SK-N-SH (cell line): ENCODE measurements at regions not wholly inside any gene's neighbourhood (a gene's known extent, or its start where the extent isn't known, plus 50 kb on each side); places are given as distances from the start of the nearest gene placed in this dataset.

Experiments used
- CTCF ChIA-PET: fragments of 300-600, 350-600 bp; formaldehyde crosslinking; extraction: SDS; loops from one replicate; lab custom pipeline; 2021; lab: Yijun Ruan, JAX
- POLR2A ChIA-PET: fragments of 350-600 bp; sonication (Branson Sonifier 250); formaldehyde crosslinking; extraction: SDS; loops from one replicate; lab custom pipeline; 2020; ENCODE audit warnings: antibody characterized with exemption, inconsistent platforms; lab: Yijun Ruan, JAX
- DNase-seq: peaks from one replicate; pipeline ENCODE4 v3.0.0; 2012
- H2AFZ ChIP-seq: fragments of 200-600 bp; sonication (generic); 2 replicates; pipeline ENCODE4 v1.8.1; 2016; ENCODE audit warnings: antibody characterized with exemption, mild to moderate bottlenecking, low read depth
- H3F3A ChIP-seq: fragments of 200-600 bp; sonication (generic); replicated peaks from 2 replicates; pipeline ENCODE3; 2016; ENCODE audit warnings: antibody characterized with exemption, mild to moderate bottlenecking; ENCODE audit not compliant: insufficient read depth
- H3K27ac ChIP-seq, 2 experiments: fragments of 200-500 bp in 1 of 2; fragments of 200-600 bp in 1 of 2; sonication (Bioruptor generic) in 1 of 2; sonication (generic), shearing (Covaris generic) in 1 of 2; 2 replicates each; pipeline versions ENCODE4 v1.5.1 to v1.6.1; 2014 to 2016; ENCODE audit warnings: low read depth in 2 of 2, inconsistent platforms in 1 of 2, low read length in 1 of 2, mild to moderate bottlenecking in 1 of 2, mixed read lengths in 1 of 2
- H3K27me3 ChIP-seq: fragments of 200-600 bp; sonication (generic), shearing (Covaris generic); 2 replicates; pipeline ENCODE4 v1.6.1; 2016; ENCODE audit warnings: mixed run types; ENCODE audit not compliant: insufficient read depth
- H3K36me3 ChIP-seq, 2 experiments: fragments of 200-500 bp in 1 of 2; fragments of 200-600 bp in 1 of 2; sonication (Bioruptor generic) in 1 of 2; sonication (generic) in 1 of 2; replicated peaks in 1 of 2; 2 replicates each; pipeline versions ENCODE3 to v1.5.1; 2014 to 2016; ENCODE audit warnings: low read length in 1 of 2, mild to moderate bottlenecking in 1 of 2; ENCODE audit not compliant: insufficient read depth in 2 of 2, control insufficient read depth in 1 of 2
- H3K4me1 ChIP-seq, 2 experiments: fragments of 200-500 bp in 1 of 2; fragments of 200-600 bp in 1 of 2; sonication (Bioruptor generic) in 1 of 2; sonication (generic), shearing (Covaris generic) in 1 of 2; 2 replicates each; pipeline versions ENCODE4 v1.5.1 to v1.6.1; 2014 to 2016; ENCODE audit warnings: low read depth in 1 of 2, low read length in 1 of 2, mixed run types in 1 of 2; ENCODE audit not compliant: insufficient read depth in 2 of 2, control insufficient read depth in 1 of 2
- H3K4me2 ChIP-seq: fragments of 200-600 bp; sonication (generic), shearing (Covaris generic); 2 replicates; pipeline ENCODE4 v1.6.1; 2017; ENCODE audit warnings: mixed run types
- H3K4me3 ChIP-seq, 2 experiments: fragments of 200-500 bp in 1 of 2; fragments of 200-600 bp in 1 of 2; sonication (Bioruptor generic) in 1 of 2; sonication (generic), shearing (Covaris generic) in 1 of 2; 2 replicates each; pipeline versions ENCODE4 v1.5.1 to v1.8.1; 2014 to 2016; ENCODE audit warnings: low read depth in 2 of 2, inconsistent platforms in 1 of 2, low read length in 1 of 2, mild to moderate bottlenecking in 1 of 2, mixed read lengths in 1 of 2, moderate library complexity in 1 of 2
- H3K79me2 ChIP-seq: fragments of 200-600 bp; sonication (generic); 2 replicates; pipeline ENCODE4 v1.8.1; 2017; ENCODE audit warnings: mild to moderate bottlenecking; ENCODE audit not compliant: insufficient read depth
- H3K9ac ChIP-seq: fragments of 200-600 bp; sonication (generic); 2 replicates; pipeline ENCODE4 v1.6.1; 2017; ENCODE audit warnings: mixed run types
- H3K9me2 ChIP-seq: fragments of 200-600 bp; sonication (generic); 2 replicates; pipeline ENCODE4 v1.6.1; 2017; ENCODE audit warnings: mixed run types
- H3K9me3 ChIP-seq: fragments of 200-600 bp; sonication (generic); 2 replicates; pipeline ENCODE4 v1.6.1; 2017; ENCODE audit warnings: mixed run types, mild to moderate bottlenecking, moderate library complexity
- H4K20me1 ChIP-seq: fragments of 200-600 bp; sonication (generic); 2 replicates; pipeline ENCODE4 v1.6.1; 2017; ENCODE audit warnings: mild to moderate bottlenecking, mixed run types; ENCODE audit not compliant: insufficient read depth
- CHD2 ChIP-seq: fragments of 150-350 bp; IDR thresholded peaks from 2 replicates; pipeline ENCODE4 v1.6.1; 2018; ENCODE audit warnings: low read length; ENCODE audit not compliant: partially characterized antibody
- EZH2phosphoT487 ChIP-seq: fragments of 200-600 bp; sonication (generic); IDR thresholded peaks from 2 replicates; pipeline ENCODE4 v1.6.1; 2017; ENCODE audit warnings: low read depth, mixed run types, mild to moderate bottlenecking, antibody characterized with exemption, moderate library complexity, borderline replicate concordance
- FOXJ3 ChIP-seq: sonication (generic); formaldehyde crosslinking; IDR thresholded peaks from 2 replicates; pipeline ENCODE4 v1.5.1; 2020; ENCODE audit warnings: mild to moderate bottlenecking, missing genetic modification reagents
- FOXM1 ChIP-seq: IDR thresholded peaks from 2 replicates; pipeline ENCODE4 v1.4.0; 2012; ENCODE audit warnings: low read depth, mild to moderate bottlenecking
- GATA2 ChIP-seq: sonication (generic); formaldehyde crosslinking; IDR thresholded peaks from 2 replicates; pipeline ENCODE4 v1.5.0; 2020; ENCODE audit warnings: mild to moderate bottlenecking, missing genetic modification reagents
- JUND ChIP-seq: IDR thresholded peaks from 2 replicates; pipeline ENCODE4 v1.4.0; 2012
- MEF2A ChIP-seq: IDR thresholded peaks from 2 replicates; pipeline ENCODE4 v1.4.0; 2012; ENCODE audit warnings: low read depth, borderline replicate concordance
- MXI1 ChIP-seq: IDR thresholded peaks from 2 replicates; pipeline ENCODE4 v1.6.1; 2012; ENCODE audit warnings: mild to moderate bottlenecking, low read depth, low read length, improper control_type of control experiment
- NFIC ChIP-seq: IDR thresholded peaks from 2 replicates; pipeline ENCODE4 v1.4.0; 2012; ENCODE audit warnings: borderline replicate concordance
- PBX3 ChIP-seq: IDR thresholded peaks from 2 replicates; pipeline ENCODE4; 2012
- RCOR1 ChIP-seq: fragments of 150-350 bp; IDR thresholded peaks from 2 replicates; pipeline ENCODE4 v1.6.1; 2017; ENCODE audit warnings: antibody characterized with exemption, low read length
- TAF1 ChIP-seq: IDR thresholded peaks from 2 replicates; pipeline ENCODE4 v1.6.1; 2012; ENCODE audit warnings: low read depth, mild to moderate bottlenecking, low read length, moderate library complexity, borderline replicate concordance
- TEAD4 ChIP-seq: IDR thresholded peaks from 2 replicates; pipeline ENCODE4 v1.4.0; 2012; ENCODE audit warnings: mild to moderate bottlenecking, borderline replicate concordance; ENCODE audit not compliant: insufficient read depth
- YY1 ChIP-seq: IDR thresholded peaks from 2 replicates; pipeline ENCODE4 v1.4.0; 2012; ENCODE audit warnings: low read depth, mild to moderate bottlenecking
- ZBTB33 ChIP-seq: IDR thresholded peaks from 2 replicates; pipeline ENCODE4 v1.4.0; 2012; ENCODE audit warnings: low read depth, borderline replicate concordance
- WGBS: methylation state at CpG from one replicate; pipeline ENCODE4 v1.1.6; 2017; ENCODE audit warnings: low lambda C conversion rate; 5-methylcytosine and 5-hydroxymethylcytosine counted together
- TF ChIP-seq, protein P1 (sequence below): fragments of 150-350 bp; IDR thresholded peaks from 2 replicates; pipeline ENCODE4 v1.6.1; 2017; ENCODE audit warnings: antibody characterized with exemption, low read length, low read depth, borderline replicate concordance
- TF ChIP-seq, protein P2 (sequence below): IDR thresholded peaks from 2 replicates; pipeline ENCODE4 v1.6.1; 2012; ENCODE audit warnings: mild to moderate bottlenecking, low read depth, low read length, moderate library complexity
- TF ChIP-seq, protein P3 (sequence below): fragments of 150-350 bp; IDR thresholded peaks from 2 replicates; pipeline ENCODE4 v1.6.1; 2016; ENCODE audit warnings: mild to moderate bottlenecking, low read depth, low read length

- Histone ChIP-seq H3K36me3 (no peaks in the 10 kb centered on the region), H4K20me1 (no peaks in the 10 kb centered on the region), H3K9me2 (no peaks in the 10 kb centered on the region), H3F3A (no peaks in the 10 kb centered on the region), H3K9me3 (no peaks in the 10 kb centered on the region), H3K4me1 (peaks cover 0 to 10% of the 10 kb centered on the region in 2 experiments; a peak in 3 of 4 replicates), H3K9ac (no peak overlapping the region), H3K4me3 (no peak overlapping the region), H3K27ac (no peak overlapping the region), H3K27me3 (no peaks in the 10 kb centered on the region), H3K4me2 (no peak overlapping the region), H3K79me2 (no peaks in the 10 kb centered on the region), H2AFZ (no peak overlapping the region)
- ChIA-PET CTCF (interaction anchor here (1.4 kb wide), 1 partner anchor 9 kb away, joined by 3 read pairs; no protein-coding TSS in a partner anchor), POLR2A (no interaction called here)
- WGBS: 60% methylated on average over 1 of the region's 1 CpG
- no peak for DNase-seq
- no peak for TF ChIP-seq MXI1
- no peak for TF ChIP-seq TAF1
- no peak for TF ChIP-seq CHD2
- TF ChIP-seq, protein P1, sequence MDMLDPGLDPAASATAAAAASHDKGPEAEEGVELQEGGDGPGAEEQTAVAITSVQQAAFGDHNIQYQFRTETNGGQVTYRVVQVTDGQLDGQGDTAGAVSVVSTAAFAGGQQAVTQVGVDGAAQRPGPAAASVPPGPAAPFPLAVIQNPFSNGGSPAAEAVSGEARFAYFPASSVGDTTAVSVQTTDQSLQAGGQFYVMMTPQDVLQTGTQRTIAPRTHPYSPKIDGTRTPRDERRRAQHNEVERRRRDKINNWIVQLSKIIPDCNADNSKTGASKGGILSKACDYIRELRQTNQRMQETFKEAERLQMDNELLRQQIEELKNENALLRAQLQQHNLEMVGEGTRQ: no peak
- no peak for TF ChIP-seq MEF2A
- no peak for TF ChIP-seq ZBTB33
- TF ChIP-seq, protein P2, sequence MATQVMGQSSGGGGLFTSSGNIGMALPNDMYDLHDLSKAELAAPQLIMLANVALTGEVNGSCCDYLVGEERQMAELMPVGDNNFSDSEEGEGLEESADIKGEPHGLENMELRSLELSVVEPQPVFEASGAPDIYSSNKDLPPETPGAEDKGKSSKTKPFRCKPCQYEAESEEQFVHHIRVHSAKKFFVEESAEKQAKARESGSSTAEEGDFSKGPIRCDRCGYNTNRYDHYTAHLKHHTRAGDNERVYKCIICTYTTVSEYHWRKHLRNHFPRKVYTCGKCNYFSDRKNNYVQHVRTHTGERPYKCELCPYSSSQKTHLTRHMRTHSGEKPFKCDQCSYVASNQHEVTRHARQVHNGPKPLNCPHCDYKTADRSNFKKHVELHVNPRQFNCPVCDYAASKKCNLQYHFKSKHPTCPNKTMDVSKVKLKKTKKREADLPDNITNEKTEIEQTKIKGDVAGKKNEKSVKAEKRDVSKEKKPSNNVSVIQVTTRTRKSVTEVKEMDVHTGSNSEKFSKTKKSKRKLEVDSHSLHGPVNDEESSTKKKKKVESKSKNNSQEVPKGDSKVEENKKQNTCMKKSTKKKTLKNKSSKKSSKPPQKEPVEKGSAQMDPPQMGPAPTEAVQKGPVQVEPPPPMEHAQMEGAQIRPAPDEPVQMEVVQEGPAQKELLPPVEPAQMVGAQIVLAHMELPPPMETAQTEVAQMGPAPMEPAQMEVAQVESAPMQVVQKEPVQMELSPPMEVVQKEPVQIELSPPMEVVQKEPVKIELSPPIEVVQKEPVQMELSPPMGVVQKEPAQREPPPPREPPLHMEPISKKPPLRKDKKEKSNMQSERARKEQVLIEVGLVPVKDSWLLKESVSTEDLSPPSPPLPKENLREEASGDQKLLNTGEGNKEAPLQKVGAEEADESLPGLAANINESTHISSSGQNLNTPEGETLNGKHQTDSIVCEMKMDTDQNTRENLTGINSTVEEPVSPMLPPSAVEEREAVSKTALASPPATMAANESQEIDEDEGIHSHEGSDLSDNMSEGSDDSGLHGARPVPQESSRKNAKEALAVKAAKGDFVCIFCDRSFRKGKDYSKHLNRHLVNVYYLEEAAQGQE: no peak
- no peak for TF ChIP-seq JUND
- TF ChIP-seq RCOR1: no peak
- no peak for TF ChIP-seq TEAD4
- no peak for TF ChIP-seq FOXJ3 (CRISPR knock-in tag)
- TF ChIP-seq EZH2phosphoT487: no peak
- TF ChIP-seq, protein P3, sequence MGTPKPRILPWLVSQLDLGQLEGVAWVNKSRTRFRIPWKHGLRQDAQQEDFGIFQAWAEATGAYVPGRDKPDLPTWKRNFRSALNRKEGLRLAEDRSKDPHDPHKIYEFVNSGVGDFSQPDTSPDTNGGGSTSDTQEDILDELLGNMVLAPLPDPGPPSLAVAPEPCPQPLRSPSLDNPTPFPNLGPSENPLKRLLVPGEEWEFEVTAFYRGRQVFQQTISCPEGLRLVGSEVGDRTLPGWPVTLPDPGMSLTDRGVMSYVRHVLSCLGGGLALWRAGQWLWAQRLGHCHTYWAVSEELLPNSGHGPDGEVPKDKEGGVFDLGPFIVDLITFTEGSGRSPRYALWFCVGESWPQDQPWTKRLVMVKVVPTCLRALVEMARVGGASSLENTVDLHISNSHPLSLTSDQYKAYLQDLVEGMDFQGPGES: no peak
- no peak for TF ChIP-seq GATA2 (CRISPR knock-in tag)
- no peak for TF ChIP-seq NFIC
- TF ChIP-seq PBX3: no peak
- TF ChIP-seq FOXM1: no peak
- TF ChIP-seq YY1: no peak
Measured at GRCh38 chr2:12879649-12880048, 162.9 kb downstream of the TRIB2 start.
